KOPT-K1 (cell line): ENCODE measurements at regions not wholly inside any gene's neighbourhood (a gene's known extent, or its start where the extent isn't known, plus 50 kb on each side); places are given as distances from the start of the nearest gene placed in this dataset.

Experiments used
- H3K27ac ChIP-seq: fragments of 200-600 bp; sonication (generic); 2 replicates; pipeline ENCODE4 v1.5.1; 2016; ENCODE audit warnings: antibody characterized with exemption, mild to moderate bottlenecking, low read depth, low read length; ENCODE audit not compliant: poor library complexity, severe bottlenecking
- H3K36me3 ChIP-seq: fragments of 200-600 bp; sonication (generic); 2 replicates; pipeline ENCODE4 v1.5.1; 2017; ENCODE audit warnings: antibody characterized with exemption, mild to moderate bottlenecking, low read length, moderate library complexity; ENCODE audit not compliant: insufficient read depth
- H3K9me3 ChIP-seq: fragments of 200-600 bp; sonication (generic); 2 replicates; pipeline ENCODE4 v1.5.1; 2017; ENCODE audit warnings: antibody characterized with exemption, low read length, mild to moderate bottlenecking; ENCODE audit not compliant: insufficient read depth, poor library complexity, severe bottlenecking

- Histone ChIP-seq H3K9me3 (no peaks in the 10 kb centered on the region), H3K36me3 (no peaks in the 10 kb centered on the region)
Observed at GRCh38 chr4:10889819-10890218, 205.3 kb upstream of the CLNK start.

GRCh38 chr4:10879411-10880110 is 195.0 kb upstream of the CLNK start:
- Histone ChIP-seq H3K36me3 (no peaks in the 10 kb centered on the region), H3K27ac (no peak overlapping the region), H3K9me3 (no peaks in the 10 kb centered on the region)

More at GRCh38 chr4:10889819-10890218, 205.3 kb upstream of the CLNK start:
- H3K27ac ChIP-seq = no peak overlapping the region

DNA sequence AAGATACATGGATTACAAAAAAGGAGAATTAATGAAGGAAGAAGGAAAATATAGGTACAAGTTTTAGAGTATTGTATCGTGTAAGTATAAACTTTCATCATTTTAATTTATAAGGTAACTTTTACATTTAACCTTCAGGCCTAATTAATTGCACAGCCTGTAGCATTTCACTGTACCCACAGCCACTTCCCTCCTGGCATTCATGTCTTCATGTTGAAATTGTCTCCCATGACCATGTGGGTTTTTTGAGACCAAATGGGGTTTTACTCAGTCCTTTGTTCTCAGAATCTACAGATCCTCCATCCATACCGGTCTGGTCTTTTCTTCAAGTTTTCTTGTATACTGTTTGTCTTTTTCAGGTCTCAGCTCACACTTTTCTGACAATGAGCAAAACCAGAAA is 194.3 kb upstream of the CLNK start:
- Histone ChIP-seq H3K27ac (no peak overlapping the region), H3K9me3 (no peaks in the 10 kb centered on the region), H3K36me3 (no peaks in the 10 kb centered on the region)

- no peaks in the 10 kb centered on the region for H3K36me3 ChIP-seq
Observed at GRCh38 chr4:10877076-10877475, 192.5 kb upstream of the CLNK start.

GRCh38 chr4:10875144-10875799 is 190.7 kb upstream of the CLNK start:
- no peaks in the 10 kb centered on the region for H3K9me3 ChIP-seq
- H3K36me3 ChIP-seq = no peaks in the 10 kb centered on the region

More at GRCh38 chr4:10877076-10877475, 192.5 kb upstream of the CLNK start:
- Histone ChIP-seq H3K9me3 (no peaks in the 10 kb centered on the region), H3K27ac (no peak overlapping the region)

GRCh38 chr4:10873809-10874208 is 189.2 kb upstream of the CLNK start:
- Histone ChIP-seq H3K36me3 (no peaks in the 10 kb centered on the region), H3K9me3 (no peaks in the 10 kb centered on the region), H3K27ac (no peak overlapping the region)

More at GRCh38 chr4:10875144-10875799, 190.7 kb upstream of the CLNK start:
- H3K27ac ChIP-seq = no peak overlapping the region

- Histone ChIP-seq H3K9me3 (no peaks in the 10 kb centered on the region), H3K27ac (no peak overlapping the region), H3K36me3 (no peaks in the 10 kb centered on the region)
Observed at GRCh38 chr4:10872833-10873517, 188.4 kb upstream of the CLNK start.

GRCh38 chr4:10866666-10867065 is 182.1 kb upstream of the CLNK start:
- Histone ChIP-seq H3K9me3 (no peaks in the 10 kb centered on the region), H3K27ac (no peak overlapping the region)

GRCh38 chr4:10861036-10861435 is 176.5 kb upstream of the CLNK start:
- Histone ChIP-seq H3K36me3 (no peaks in the 10 kb centered on the region), H3K27ac (no peak overlapping the region), H3K9me3 (peaks cover 11% of the 10 kb centered on the region)

More at GRCh38 chr4:10866666-10867065, 182.1 kb upstream of the CLNK start:
- H3K36me3 ChIP-seq = no peaks in the 10 kb centered on the region

DNA sequence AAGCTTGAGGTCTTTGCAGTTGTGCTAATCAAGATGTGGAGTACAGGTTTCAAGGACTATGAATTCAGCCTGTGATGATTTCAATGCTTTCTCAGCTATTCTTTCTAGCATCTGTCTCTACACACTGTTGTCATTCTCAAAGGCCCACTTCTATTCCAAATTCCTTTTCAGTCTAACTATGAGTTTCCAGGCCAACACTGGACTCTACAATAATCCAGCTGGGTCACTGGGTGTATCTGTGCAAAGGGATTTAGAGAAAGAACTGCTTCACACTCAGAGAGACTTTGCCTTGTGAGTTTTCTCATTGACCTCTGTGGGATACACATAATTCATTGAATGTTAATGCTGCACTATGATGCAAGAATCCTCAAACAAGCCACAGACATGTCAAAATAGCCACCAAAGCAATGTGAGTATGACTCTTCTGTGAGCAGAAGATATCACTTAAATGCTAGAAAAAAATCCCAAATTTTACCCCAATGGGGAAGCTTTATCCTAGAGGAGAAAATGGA is 171.8 kb upstream of the CLNK start:
- H3K36me3 ChIP-seq = no peaks in the 10 kb centered on the region
- no peak overlapping the region for H3K27ac ChIP-seq
- H3K9me3 ChIP-seq = peaks cover 11% of the 10 kb centered on the region

GRCh38 chr4:10853196-10853595 is 168.6 kb upstream of the CLNK start:
- H3K9me3 ChIP-seq = peaks cover 11% of the 10 kb centered on the region
- no peaks in the 10 kb centered on the region for H3K36me3 ChIP-seq
- no peak overlapping the region for H3K27ac ChIP-seq

DNA sequence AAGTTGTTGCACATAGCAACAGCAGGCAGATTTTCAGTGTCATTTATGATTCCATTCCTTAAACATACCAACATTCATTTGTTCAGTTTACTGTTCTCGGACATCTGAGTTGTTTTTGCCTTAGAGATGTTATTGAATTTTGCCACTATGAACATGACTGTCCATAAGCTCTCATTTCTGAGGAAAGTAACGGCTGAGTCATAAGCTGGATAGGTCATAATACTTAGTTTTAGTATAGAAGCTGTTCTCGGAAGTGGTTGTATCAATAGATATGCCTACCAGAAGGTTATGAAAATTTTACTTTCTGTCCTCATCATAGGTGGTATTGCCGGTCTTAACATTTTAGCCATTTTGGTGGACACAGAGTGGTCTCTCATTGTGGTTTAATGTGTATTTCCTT is 157.1 kb upstream of the CLNK start:
- H3K27ac ChIP-seq = no peak overlapping the region
- no peaks in the 10 kb centered on the region for H3K9me3 ChIP-seq
- no peaks in the 10 kb centered on the region for H3K36me3 ChIP-seq

- Histone ChIP-seq H3K36me3 (no peaks in the 10 kb centered on the region), H3K27ac (no peak overlapping the region), H3K9me3 (no peaks in the 10 kb centered on the region)
Observed at GRCh38 chr4:10837151-10837550, 152.6 kb upstream of the CLNK start.

DNA sequence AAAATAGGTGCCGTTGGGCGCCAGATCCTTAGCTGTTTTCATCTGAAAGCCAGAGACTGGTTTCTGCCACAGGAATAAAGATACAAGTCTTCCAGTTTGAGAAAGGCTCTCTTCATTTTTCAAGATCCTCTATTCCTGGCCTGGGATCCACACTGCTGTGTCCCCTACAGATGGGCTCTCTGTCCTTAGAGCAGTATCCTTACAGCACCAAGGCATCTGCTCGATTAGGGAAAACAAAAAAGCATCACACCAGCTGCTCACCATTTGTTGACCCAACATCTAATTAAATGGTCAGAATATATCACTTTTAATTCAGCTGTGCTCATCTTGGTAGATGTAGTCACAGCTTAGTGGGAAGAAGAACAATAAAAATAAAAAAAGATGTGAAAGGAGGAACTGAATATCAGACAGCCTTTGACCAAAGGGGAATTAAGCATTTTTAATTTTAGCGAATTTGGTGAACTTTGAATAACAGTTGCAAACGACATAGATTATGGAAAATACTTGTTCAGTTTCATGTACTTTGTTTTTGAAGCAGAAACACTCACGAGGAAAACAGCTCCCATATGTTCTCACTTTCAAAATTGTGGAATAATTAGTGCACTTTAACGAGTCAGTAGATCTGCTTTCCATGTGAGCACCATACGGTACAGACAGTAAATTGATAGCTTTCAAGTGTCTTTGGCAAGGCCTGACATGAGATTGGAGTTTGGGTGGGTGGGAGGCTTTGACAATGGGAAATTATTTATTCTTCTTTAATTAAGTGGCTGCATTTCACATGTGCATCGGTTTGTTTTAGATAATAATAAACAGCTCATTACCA is 148.4 kb upstream of the CLNK start:
- Histone ChIP-seq H3K9me3 (no peaks in the 10 kb centered on the region), H3K36me3 (no peaks in the 10 kb centered on the region), H3K27ac (no peak overlapping the region)
